Esophagus squamous epithelium (tissue), 5 donors: ENCODE measurements at regions not wholly inside any gene's neighbourhood (a gene's known extent, or its start where the extent isn't known, plus 50 kb on each side); places are given as distances from the start of the nearest gene placed in this dataset.

ENCODE experiments used
- DNase-seq: peaks from one replicate; lab custom pipeline; 2025; lab: John Stamatoyannopoulos, UW
- H3K27ac ChIP-seq, 4 donors: fragments of 200-600 bp; sonication (generic); one replicate each; pipeline ENCODE4 v1.5.1; 2016 to 2019; ENCODE audit warnings: mild to moderate bottlenecking in 1 of 4
- H3K27me3 ChIP-seq, 4 donors: fragments of 200-600 bp; sonication (generic); 1 replicate in 3 of 4; 2 replicates in 1 of 4; pipeline versions ENCODE4 v1.5.1 to v1.6.0; 2017 to 2021; ENCODE audit warnings: antibody characterized with exemption in 1 of 4
- H3K36me3 ChIP-seq, 3 donors: fragments of 200-600 bp; sonication (generic); one replicate each; pipeline ENCODE4 v1.5.1; 2016 to 2019
- H3K4me1 ChIP-seq, 3 donors: fragments of 200-600 bp; sonication (generic); one replicate each; pipeline ENCODE4 v1.5.1; 2017 to 2019
- H3K4me3 ChIP-seq, 4 donors: fragments of 200-600 bp; sonication (generic); 1 replicate in 3 of 4; 2 replicates in 1 of 4; pipeline ENCODE4 v1.5.1; 2016 to 2019; ENCODE audit warnings: mild to moderate bottlenecking in 2 of 4, moderate library complexity in 1 of 4
- H3K9me3 ChIP-seq, 3 donors: fragments of 200-600 bp; sonication (generic); one replicate each; pipeline ENCODE4 v1.5.1; 2016 to 2019
- POLR2A ChIP-seq, 4 donors: fragments of 450-650 bp; IDR thresholded peaks; one replicate each; pipeline ENCODE4 v1.6.1; 2017; ENCODE audit warnings: antibody characterized with exemption in 4 of 4, mild to moderate bottlenecking in 4 of 4, moderate library complexity in 3 of 4
- WGBS, 2 donors: methylation state at CpG; one replicate each; pipeline ENCODE4 v1.1.5; 2018; 5-methylcytosine and 5-hydroxymethylcytosine counted together
- intact Hi-C: fragments of 100-400 bp; cut with DNase I; formaldehyde crosslinking; loops from one replicate; pipeline ENCODE4 v1.15.0; 2022
- TF ChIP-seq, protein P1 (sequence below), 6 experiments: fragments of 450-650 bp in 4 of 6; fragments of 200-600 bp in 2 of 6; sonication (generic) in 2 of 6; IDR thresholded peaks; one replicate each; pipeline ENCODE4 v1.5.1; 2016 to 2019; ENCODE audit warnings: antibody characterized with exemption in 6 of 6, mild to moderate bottlenecking in 4 of 6, moderate library complexity in 4 of 6
- donor health status: DM: yes; HTN: yes; CAD: no.

DNA sequence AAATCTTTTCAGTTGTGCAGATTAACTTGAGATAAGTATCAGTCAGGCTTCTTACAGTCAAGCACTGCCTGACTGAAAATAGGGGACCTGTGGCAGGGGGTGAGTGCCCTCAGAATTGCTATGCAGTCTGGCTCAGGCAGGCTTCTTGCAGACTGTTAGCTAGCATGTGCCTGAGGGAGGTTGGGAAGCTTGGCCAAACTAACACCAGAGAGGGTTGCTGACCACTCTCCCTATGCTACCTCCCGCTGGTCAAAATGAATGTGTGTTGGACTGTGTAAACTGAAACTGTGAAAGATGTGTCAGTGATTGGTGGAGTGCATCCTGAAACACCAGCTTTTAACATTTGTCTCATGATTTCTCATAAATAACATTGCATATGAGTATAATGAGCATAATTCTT, 622.3 kb upstream of the IMPG1 start:
- WGBS, 2 donors = 45 to 89% methylated on average over 1 of the region's 1 CpG
- no peaks in the 10 kb centered on the region for H3K27me3 ChIP-seq
- DNase-seq = no peak
- TF ChIP-seq POLR2A (IDR thresholded peaks at IDR 0.05) = no peak
- TF ChIP-seq, protein P1, sequence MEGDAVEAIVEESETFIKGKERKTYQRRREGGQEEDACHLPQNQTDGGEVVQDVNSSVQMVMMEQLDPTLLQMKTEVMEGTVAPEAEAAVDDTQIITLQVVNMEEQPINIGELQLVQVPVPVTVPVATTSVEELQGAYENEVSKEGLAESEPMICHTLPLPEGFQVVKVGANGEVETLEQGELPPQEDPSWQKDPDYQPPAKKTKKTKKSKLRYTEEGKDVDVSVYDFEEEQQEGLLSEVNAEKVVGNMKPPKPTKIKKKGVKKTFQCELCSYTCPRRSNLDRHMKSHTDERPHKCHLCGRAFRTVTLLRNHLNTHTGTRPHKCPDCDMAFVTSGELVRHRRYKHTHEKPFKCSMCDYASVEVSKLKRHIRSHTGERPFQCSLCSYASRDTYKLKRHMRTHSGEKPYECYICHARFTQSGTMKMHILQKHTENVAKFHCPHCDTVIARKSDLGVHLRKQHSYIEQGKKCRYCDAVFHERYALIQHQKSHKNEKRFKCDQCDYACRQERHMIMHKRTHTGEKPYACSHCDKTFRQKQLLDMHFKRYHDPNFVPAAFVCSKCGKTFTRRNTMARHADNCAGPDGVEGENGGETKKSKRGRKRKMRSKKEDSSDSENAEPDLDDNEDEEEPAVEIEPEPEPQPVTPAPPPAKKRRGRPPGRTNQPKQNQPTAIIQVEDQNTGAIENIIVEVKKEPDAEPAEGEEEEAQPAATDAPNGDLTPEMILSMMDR (IDR thresholded peaks at IDR 0.05) = no peak
- H3K4me1 ChIP-seq = no peaks in the 10 kb centered on the region
- intact Hi-C loops = no loop called here
- no peaks in the 10 kb centered on the region for H3K36me3 ChIP-seq
- no peaks in the 10 kb centered on the region for H3K9me3 ChIP-seq
- H3K4me3 ChIP-seq = no peak overlapping the region
- H3K27ac ChIP-seq = no peak overlapping the region

DNA sequence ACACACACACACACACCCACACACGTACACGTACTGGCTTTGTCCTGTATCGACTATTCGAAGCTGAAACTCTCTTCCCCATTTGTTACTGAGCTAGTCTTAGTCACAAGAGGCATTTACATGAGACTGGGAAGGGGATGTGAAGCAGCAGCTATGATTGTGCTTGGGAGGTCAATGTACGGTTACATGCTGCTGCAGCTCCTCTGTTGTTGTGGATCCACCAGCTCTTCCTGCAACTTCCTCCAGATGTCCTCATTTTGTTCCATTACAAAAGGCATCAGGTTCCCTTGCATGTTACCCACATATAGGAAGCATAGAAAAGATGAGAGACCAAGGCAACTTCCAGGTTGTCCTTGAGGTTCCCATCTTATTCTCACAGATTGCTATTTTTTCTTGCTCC, 612.4 kb upstream of the IMPG1 start:
- 75 to 78% methylated on average over 5 of the region's 5 CpGs for WGBS, 2 donors
- no peaks in the 10 kb centered on the region for H3K9me3 ChIP-seq
- no peak for TF ChIP-seq POLR2A (IDR thresholded peaks at IDR 0.05)
- TF ChIP-seq, protein P1 (IDR thresholded peaks at IDR 0.05) = no peak
- no peak for DNase-seq
- H3K4me1 ChIP-seq = no peaks in the 10 kb centered on the region
- no peak overlapping the region for H3K4me3 ChIP-seq
- H3K27me3 ChIP-seq = no peaks in the 10 kb centered on the region
- intact Hi-C loops = no loop called here
- no peak overlapping the region for H3K27ac ChIP-seq
- no peaks in the 10 kb centered on the region for H3K36me3 ChIP-seq

DNA sequence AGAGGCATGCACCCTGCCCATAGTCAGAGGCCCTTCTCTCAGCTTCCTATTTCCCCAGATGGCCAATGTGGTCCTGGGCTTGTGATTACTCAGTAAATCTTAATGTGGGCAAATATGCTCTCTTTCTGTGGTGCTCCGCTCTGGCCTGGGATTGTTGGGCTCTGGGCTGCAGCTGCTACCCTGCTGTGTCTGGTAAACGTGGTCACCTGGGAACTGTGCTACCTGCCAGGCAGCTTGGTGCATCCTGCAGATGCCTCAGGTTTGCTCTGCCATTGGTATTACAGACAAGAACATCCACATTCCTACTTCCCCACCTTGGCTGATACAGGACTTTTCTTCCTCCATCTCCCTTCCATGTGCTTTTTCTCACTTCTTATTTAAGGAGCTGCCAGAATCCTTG, 611.5 kb upstream of the IMPG1 start:
- intact Hi-C loops = no loop called here
- Histone ChIP-seq H3K9me3 (no peaks in the 10 kb centered on the region), H3K4me1 (no peaks in the 10 kb centered on the region), H3K27me3 (no peaks in the 10 kb centered on the region), H3K4me3 (no peak overlapping the region), H3K27ac (no peak overlapping the region), H3K36me3 (no peaks in the 10 kb centered on the region)
- TF ChIP-seq, protein P1 (IDR thresholded peaks at IDR 0.05) = no peak
- TF ChIP-seq POLR2A (IDR thresholded peaks at IDR 0.05) = no peak
- DNase-seq = no peak
- 67 to 68% methylated on average over 2 of the region's 2 CpGs for WGBS, 2 donors

DNA sequence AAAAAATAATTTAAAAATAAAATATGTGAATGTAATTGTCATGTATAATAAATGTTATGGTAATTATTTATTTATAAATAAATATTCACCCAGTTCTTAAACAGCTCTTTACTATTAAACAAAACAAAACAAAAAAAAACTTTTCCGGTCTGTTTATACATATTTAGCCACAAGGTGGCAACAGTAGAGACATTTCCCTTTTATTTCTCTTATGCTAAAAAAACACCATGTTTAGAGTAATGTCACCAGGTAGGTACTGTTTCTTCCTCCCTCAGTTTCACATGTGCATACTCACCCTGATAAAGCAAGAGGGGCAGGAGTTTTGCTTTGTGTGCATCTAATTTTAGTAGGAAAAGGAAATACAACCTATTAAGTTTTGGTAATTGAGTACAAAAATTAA, 610.4 kb upstream of the IMPG1 start:
- TF ChIP-seq POLR2A (IDR thresholded peaks at IDR 0.05) = no peak
- TF ChIP-seq, protein P1 (IDR thresholded peaks at IDR 0.05) = peak in 3 of 6 experiments; percentile 17 to 44 (median 19)
- intact Hi-C loops = no loop called here
- no peak for DNase-seq
- H3K27ac ChIP-seq = no peak overlapping the region
- WGBS, 2 donors = 10 to 13% methylated on average over 1 of the region's 1 CpG
- no peaks in the 10 kb centered on the region for H3K27me3 ChIP-seq
- H3K4me3 ChIP-seq = no peak overlapping the region
- H3K4me1 ChIP-seq = no peaks in the 10 kb centered on the region
- no peaks in the 10 kb centered on the region for H3K36me3 ChIP-seq
- no peaks in the 10 kb centered on the region for H3K9me3 ChIP-seq

DNA sequence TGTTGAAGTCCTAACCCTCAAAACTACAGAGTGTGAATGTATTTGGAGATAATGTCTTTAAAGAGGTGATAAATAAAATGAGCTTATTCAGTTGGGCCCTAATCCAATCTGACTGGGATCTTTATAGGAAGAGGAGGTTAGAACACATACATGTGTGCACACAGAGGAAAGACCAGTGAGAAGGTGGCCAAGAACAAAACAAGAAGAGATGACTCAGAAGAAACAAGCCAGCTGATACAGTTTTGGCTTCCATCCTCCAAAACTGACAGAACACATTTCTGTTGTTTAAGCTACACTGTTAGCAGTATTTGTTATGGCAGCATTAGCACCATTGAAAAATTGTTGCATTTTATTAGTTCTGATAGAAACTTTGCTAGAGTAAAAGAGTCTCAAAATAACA, 609.3 kb upstream of the IMPG1 start:
- no peak for DNase-seq
- intact Hi-C loops = no loop called here

More for the DNA sequence above, 609.3 kb upstream of the IMPG1 start:
- Histone ChIP-seq H3K27ac (no peak overlapping the region), H3K4me3 (no peak overlapping the region), H3K36me3 (no peaks in the 10 kb centered on the region), H3K9me3 (no peaks in the 10 kb centered on the region), H3K4me1 (no peaks in the 10 kb centered on the region), H3K27me3 (no peaks in the 10 kb centered on the region)
- TF ChIP-seq POLR2A (IDR thresholded peaks at IDR 0.05) = no peak
- TF ChIP-seq, protein P1 (IDR thresholded peaks at IDR 0.05) = no peak
